ENCODE measurements at regions not wholly inside any gene's neighbourhood (a gene's known extent, or its start where the extent isn't known, plus 50 kb on each side); places are given as distances from the start of the nearest gene placed in this dataset.
"Not testable (repeated sequence)": the region's sequence is repeated elsewhere in the genome, so short reads cannot be mapped to it uniquely, and the experiment has no call there.

DNA sequence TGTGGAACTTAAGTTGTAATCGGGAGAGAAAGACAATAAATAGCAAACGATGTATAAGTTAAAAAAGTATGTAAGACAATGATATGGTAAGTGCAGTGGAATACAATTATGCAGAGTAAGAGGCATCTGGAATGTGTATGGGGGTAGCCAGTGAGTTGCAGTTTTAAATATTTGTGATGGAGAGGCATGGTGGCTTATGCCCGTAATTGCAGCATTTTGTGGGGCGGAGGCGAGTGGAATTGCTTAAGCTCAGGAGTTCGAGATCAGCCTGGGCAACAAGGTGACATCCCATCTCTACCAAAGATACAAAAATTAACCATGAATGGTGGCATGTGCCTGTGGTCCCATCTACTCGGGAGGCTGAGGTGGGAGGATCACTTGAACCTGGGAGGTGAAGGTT lies 52.5 kb upstream of the WDFY3 start:
- no peak for DNase-seq

DNA sequence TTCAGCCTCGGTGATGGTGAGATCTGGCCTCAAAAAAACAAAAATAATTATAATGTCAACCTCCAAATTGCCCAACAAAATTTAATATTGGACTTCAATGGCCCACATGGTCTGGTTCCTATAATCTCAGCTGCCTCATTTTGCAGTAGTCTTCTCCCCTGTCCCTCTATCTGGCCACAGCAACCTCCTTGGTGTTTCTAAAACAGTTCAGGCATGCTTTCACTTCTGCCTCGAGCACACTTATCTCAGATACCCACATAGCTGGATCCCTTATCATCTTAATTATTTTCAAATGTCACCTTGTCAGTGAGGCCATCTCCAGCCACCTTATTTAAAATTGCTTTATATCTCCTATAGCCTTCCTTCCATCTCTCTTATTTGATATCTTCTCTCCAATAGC lies 52.9 kb upstream of the WDFY3 start:
- no peak for DNase-seq

DNA sequence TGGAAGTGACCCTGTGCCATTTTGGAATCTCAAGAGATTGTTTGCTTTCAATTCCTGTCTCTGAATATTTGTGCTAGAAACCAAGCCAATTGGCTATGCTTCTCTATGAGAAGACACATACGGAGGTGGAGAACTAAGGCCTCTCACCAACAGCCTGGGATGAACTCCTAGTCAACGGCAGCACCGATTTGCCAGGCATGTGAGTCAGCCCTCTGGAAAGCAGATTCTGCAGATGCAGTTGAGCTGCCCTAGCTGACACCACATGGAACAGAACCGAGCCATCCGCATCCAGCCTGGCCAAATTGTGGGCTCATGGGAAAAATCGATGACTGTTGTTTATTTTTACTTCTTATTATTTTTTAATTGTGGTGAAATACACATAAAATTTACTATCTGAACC lies 58.2 kb upstream of the WDFY3 start:
- no peak for DNase-seq

DNA sequence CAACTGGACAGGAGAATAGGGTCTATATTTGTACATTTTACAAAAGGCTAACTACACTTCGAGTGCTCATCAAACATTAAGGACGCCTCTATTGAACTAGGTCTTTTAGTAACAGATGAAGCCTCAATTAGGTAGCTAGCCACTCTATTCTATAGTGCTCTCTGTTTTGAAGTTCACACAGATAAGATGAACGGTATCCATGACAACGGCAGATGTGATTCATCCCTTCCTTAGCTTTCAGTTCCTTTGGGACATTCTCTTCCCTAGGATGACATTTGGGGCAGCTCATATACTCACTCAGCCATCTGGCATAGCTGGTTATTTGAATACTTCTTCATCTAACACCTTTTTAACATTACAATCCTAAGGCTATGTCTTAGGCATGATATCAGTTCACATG lies 62.4 kb upstream of the WDFY3 start:
- no peak for DNase-seq

DNA sequence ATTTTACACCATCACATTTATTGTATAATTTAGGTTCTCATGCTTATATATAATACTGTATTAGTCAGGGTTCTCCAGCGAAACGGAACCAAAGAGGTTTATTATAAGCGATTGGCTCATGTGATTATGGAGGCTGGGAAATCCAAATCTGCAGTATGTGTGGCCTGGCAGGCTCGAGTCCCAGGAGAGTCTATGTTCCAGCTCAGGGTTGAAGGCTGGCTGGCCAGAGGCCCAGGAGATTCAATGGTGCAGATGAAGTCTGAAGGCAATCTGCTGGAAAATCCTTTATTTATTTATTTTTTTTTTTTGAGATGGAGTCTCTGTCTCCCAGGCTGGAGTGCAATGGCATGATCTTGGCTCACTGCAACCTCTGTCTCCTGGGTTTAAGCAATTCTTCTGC lies 63.0 kb upstream of the WDFY3 start:
- no peak for DNase-seq

DNA sequence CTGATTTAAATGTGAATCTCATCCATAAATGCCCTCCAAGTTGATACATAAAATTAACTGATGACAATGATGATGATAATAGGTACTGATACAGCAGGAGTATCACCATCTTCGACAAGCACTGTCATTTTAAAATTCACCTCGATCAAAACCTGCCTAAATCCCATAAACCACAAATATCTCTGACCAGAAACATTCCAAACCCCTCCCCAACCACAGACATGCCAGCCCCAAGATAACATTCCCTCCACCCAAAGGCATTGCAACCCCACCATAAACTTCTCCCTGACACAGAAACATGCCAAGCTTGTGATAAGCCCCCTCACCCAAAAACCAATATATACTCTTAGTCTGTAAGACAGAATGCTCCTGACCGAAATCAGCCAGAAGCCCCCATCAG lies 63.7 kb upstream of the WDFY3 start:
- DNase-seq: no peak

DNA sequence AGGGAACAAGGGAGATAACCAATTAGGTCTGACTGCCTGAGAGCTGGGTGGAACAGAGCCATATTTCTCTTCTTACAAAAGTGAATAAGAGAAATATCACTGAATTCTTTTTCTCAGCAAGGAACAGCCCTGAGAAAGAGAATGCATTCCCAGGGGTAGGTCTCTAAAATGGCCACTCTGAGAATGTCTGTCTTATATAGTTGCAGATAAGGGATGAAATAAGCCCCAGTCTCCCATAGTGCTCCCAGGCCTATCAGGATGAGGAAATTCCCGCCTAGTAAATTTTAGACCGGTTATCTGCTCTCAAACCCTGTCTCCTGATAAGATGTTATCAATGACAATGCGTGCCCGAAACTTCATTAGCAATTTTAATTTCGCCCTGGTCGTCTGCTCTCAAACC lies 67.3 kb upstream of the WDFY3 start:
- not testable (repeated sequence) for DNase-seq

DNA sequence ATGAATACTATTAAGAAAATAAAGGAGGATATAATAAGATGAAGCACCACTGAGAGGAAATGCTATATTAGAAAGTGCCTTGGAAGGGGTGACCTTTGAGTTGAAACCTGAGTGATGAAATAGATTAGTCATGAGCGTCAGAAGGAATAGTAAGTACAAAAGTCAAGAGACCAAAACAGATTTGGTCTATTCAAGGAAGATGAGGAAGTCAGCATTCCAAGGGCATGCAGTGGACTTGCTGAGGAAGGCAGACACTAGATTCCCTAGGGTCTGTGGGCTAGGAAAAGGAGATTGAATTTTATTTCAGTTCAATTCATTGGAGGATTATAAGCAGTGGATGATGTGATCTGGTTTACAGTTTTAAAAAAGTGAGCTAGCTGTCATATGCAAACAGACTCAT lies 73.0 kb upstream of the WDFY3 start:
- no peak for DNase-seq

DNA sequence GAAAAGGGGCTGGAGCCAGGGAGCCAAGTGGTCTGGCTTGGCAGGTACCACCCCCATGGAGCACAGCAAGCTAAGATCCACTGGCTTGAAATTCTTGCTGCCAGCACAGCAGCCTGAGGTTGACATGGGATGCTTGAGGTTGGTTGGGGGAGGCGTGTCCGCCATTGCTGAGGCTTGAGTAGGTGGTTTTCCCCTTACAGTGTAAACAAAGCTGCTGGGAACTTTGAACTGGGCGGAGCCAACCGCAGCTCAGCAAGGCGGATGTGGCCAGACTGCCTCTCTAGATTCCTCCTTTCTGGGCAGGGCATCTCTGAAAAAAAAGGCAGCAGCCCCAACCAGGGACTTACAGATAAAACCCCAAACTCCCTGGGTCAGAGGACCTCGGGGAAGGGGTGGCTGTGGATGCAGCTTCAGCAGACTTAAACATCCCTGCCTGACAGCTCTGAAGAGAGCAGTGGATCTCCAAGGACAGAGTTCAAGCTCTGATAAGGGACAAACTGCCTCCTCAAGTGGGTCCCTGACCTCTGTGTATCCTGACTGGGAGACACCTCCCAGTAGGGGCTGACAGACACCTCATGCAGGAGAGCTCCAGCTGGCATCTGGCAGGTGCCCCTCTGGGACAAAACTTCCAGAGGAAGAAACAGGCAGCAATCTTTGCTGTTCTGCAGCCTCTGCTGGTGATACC lies 77.5 kb upstream of the WDFY3 start:
- DNase-seq: not testable (repeated sequence)

DNA sequence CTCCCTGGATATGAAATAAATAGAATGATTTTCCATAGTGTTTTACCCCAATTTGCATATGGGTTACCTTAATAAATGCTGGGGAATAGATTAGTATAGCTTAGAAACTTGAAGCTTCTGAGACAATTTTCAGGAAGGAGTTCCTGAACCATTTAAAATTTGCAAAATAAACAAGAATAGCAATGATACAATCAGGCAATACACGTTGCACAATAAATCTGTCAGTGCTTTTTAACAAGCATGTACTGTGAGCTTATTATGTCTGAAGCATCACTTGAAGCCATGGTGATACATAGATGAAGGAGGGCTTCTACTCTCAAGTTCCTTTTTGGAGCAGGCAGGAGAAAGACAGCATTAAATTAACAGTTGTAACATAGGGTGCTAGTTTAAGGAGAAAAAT lies 84.2 kb upstream of the WDFY3 start:
- DNase-seq: no peak

DNA sequence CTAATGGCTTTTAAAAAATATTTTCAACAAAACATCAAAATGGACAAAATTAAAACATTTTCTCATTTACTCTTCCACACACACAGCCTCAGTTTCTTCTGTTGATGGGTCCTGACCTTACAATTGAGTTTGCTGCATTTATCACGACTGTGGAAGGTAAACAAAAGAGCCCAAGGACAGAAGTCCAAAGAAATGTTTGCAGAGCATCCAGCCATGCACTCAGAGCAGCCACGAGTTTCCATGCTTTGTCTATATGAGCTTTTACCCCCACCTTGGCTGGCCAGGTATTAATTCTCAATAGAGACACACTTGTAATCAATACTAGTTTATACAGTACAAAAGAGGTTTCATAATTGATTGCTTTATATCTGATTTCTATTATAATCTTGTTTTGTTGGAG lies 85.0 kb upstream of the WDFY3 start:
- no peak for DNase-seq

DNA sequence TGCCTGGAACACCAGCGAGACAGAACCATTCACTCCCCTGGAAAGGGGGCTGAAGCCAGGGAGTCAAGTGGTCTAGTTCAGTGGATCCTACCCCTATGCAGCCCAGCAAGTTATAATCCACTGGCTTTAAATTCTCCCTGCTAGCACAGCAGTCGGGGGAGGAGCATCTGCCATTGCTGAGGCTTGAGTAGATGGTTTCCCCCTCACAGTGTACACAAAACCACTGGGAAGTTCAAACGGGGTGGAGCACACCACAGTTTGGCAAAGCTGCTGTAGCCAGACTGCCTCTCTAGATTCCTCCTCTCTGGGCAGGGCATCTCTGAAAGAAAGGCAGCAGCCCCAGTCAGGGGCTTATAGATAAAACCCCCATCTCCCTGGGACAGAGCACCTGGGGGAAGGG lies 88.4 kb upstream of the WDFY3 start:
- DNase-seq: not testable (repeated sequence)

DNA sequence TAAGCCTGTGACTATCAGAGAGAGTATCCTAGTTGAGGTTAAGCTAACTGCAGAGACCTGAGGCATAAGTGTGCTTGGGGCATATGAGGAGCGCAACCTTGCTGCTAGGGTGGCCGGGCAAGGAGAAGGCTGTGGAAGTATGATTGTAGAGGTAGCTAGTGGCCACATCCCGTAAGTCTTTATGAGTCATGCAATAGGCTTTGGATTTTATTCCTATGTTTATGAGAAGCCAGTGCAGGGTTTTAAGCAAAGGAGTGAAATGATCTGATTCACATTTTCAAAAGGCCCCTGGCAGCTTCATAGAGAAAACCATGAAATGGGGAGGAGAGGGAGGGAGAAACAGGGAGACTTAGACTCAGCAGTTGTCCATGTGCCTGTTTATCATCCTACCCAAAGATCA lies 92.1 kb upstream of the WDFY3 start:
- DNase-seq: no peak

DNA sequence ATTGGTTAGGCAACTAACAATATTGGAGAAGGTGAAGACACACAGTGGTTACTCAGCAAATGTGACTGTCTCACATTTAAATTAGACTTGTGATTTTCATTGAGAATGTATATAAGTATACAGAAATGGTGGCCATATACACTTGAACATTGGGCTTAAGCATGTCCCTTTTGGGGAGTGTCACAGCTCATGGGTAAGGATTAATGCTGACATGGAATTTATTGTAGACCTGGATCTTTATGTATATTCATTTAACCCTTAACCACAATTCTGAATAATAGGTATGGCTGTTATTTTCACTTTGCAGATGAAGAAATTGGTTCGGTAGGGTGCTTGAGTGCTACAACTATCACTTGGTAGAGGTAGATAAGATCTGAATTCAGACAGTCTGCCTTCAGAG lies 95.5 kb upstream of the WDFY3 start:
- no peak for DNase-seq

DNA sequence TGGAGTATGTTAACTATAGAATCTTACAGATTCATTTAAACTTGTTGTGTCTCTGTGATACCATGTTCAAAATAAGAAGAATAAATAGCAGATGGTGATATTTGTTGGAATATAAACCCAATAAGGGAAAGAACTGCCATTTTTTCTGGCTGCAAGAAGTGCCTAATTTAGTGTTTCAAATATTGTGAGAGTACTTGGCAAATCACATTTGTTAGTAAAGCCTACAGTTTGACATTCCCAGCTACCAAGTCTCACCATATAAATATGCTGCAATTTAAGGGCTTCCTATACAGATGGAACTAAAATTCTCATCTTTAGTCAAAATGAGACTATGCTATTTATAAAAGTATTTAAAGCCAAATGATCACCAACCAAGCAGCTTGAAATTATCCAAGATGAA lies 96.0 kb upstream of the WDFY3 start:
- no peak for DNase-seq

DNA sequence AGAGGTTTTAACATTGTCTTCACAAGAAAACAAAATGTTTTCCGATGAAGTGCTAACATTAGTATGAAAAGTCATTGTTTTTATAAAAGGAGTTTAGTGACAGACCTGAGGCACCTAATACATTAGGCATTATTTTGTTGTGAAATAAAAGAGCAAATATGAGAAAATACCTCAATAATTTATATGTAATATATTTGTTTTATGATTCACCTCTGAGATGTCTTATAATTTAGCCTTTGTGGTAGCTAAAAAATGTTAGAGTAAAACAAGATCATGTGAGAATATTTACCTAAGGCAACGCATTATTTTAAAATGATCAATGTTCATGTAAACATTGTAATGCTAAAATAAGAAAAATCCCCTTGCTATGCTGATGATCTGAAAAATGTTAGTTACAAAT lies 100.9 kb upstream of the WDFY3 start:
- no peak for DNase-seq

DNA sequence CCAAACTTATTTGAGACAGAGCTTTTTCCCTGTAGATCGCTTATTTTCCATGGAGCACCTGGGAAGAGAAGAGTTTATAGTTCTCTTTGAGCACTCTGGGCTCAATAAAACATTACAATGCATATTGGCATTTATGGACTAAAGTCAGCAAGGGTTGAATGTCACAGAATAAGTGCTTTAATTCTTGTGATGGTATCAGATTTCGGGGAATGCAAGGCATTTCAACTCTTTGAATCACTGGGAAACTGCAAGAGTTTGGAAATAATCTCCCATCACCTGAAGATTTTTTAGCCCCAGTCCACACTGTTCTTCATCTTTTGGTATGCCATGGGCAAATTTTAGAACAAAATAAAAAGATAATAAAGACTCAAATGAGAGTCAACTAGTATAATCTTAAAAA lies 111.5 kb upstream of the WDFY3 start:
- DNase-seq: no peak

DNA sequence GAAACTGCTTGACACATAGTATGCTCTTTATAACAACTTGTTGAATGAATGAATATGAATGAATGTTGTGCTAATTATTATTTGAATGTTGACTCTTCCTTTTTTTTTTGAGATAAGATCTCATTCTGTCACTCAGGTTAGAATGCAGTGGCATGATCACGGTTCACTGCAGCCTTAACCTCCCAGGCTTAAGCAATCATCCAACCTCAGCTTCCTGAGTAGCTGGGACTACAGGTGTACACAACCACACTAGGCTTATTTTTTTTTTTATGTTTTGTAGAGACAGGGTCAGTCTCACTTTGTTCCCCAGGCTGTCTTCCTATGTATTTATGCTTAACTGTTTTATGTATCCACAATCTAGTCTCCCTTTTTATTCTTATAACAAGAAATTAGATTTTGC lies 114.7 kb upstream of the WDFY3 start:
- no peak for DNase-seq

DNA sequence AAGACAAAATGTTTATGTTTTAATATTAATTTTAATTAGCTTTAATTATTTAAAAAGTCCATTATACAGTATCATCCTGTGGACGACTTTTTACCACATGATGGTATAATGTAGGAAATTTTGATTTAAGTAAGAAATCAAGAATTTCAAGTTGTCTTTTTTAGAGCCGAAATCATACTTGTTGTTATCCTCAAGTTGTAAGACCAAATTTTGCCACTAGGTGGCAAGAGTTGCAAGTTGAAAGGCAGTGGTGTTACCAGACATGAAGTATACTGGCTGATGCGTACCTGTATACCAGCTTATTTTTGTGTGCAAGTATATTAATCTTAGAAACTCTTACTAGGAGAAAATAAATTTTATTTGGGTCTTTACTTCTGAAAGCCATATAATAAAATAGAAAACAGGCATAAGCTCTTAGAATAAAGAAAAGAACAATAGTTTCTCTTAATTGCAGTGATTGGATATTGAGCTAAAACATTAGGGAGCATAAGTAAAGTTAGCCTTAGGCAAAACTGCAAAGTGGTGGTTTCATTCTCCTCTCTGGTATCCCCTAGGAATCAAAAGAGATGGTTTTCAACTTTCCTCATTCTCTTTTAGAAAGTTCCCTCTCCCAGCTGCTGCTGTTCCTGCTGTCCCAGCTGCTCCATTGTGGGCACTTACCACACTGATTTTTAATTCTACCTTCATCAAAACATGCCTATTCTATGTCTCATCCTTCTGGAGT lies 118.0 kb upstream of the WDFY3 start:
- peak; percentile 30 for DNase-seq

DNA sequence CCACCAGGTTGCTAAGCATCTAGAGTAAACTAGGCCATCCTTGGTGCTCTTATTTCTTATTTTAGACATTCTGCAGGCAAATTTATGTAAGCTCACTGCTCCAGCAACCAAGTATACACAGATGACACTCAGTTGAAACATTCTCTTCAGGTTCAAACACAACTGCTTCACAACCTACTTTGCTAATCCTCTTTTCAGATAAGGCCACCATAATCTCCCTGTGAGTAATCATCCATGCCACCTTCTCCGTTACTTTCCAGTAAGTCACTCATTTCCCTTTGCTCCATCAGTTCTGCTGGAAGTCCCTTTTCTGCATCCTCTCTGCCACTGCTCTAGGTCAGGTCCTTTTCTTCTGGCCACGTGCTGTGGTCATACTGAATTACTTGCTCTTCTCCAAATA lies 120.2 kb upstream of the WDFY3 start:
- DNase-seq: no peak

DNA sequence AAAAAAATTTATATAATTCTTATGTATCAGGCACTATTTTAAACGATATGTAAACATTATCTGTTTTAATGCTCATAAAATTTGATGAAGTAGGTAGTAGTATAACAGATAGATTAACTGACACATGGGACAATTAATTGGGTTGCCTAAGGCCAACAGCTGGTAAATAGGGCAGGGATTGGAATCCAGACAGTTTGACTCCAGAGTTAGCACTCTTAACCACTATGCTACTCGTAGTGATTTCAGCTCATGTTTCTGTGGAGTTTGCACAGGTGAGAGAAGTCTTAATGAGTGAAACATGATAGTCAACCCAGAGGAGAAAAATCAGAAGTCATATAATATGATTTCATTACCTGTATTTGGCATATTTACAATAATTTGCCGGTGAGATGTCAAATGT lies 126.0 kb upstream of the WDFY3 start:
- DNase-seq: peak; percentile 50

DNA sequence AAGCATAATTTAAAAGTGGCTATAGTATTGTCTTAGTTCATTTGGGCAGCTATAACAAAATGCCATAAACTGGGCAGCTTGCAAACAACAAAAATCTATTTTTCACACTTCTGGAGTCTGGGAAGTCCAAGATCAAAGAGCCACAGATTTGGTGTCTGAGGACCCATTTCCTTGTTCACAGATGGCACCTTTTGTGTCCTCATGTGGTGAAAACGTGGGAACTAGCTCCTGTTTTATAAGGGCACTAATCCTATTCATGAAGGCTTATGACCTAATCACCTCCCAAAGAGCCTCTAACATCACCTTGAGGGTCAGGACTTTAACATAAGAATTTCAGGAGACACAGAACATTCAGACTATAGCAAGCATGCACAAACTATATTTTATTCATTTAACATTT lies 126.5 kb upstream of the WDFY3 start:
- no peak for DNase-seq

DNA sequence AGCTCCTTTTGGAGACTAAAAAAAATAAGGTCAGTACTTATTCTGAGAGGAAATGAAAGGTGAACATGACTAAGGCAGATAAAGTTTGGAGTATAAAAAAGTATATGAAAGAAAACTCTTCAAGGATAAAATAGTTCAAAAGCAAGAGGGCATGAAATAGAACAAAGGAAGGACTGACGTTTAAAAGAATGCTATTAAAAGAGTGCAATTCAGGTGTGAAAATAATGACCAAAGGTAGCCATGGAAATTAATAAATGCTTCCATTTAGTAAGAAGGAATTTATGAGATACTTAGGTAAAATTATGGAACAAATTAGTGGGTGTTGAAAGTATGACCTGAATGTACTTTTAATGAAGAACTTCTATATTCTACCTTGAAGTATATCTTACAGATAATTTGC lies 128.2 kb upstream of the WDFY3 start:
- no peak for DNase-seq

DNA sequence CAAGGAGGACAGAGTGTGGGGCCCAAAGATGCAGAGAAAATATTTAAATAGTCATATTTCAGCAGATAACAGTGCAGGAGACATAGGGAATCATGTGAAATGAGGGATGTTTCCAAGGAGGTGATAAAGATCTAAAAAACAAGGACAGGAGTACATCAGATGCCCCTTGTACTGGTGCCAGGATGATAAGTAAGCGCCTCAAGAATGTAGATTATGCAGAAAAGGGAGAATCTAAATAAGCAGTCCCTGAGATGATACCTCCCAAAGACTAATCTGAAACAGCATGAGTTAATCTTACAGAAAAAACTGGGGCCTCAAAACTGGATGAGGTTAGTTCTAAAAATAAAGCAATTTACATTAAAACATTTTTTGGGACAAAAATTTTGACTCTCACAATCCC lies 136.1 kb upstream of the WDFY3 start:
- DNase-seq: no peak

DNA sequence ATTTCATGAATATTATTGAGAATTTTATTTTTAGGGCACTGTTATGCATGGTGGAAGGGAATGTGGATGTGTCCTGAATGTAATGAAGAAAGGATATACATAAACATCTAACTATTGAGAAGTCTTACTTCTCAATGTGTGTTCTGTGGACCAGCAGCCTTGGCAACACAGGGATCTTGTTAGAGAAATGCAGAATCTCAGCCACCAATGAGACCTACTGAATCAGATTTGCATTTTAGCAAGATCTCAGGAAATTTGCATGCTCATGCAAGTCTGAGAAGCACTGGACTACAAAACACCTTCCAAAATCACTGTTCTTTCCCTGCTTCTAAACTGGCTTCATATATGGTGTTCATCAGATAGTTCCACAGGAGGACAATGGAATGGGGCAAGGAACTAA lies 139.7 kb upstream of the WDFY3 start:
- no peak for DNase-seq

Measured in NCI-H1417 treated with DMSO at 0.1 percent for 48 hours (cell line).